Stimulated activated CD4-positive, alpha-beta T cell treated with anti-CD3 and anti-CD28 coated beads, TNF-alpha, amount 100 ng/mL, for 4 hours (primary cell): ENCODE measurements at regions not wholly inside any gene's neighbourhood (a gene's known extent, or its start where the extent isn't known, plus 50 kb on each side); places are given as distances from the start of the nearest gene placed in this dataset.
"Not testable (repeated sequence)": the region's sequence is repeated elsewhere in the genome, so short reads cannot be mapped to it uniquely, and the experiment has no call there.

Experiments
- DNase-seq, 3 experiments: peaks; one replicate each; pipeline ENCODE4 v3.0.0-alpha.2; 2020; ENCODE audit warnings: low read depth in 3 of 3

DNA sequence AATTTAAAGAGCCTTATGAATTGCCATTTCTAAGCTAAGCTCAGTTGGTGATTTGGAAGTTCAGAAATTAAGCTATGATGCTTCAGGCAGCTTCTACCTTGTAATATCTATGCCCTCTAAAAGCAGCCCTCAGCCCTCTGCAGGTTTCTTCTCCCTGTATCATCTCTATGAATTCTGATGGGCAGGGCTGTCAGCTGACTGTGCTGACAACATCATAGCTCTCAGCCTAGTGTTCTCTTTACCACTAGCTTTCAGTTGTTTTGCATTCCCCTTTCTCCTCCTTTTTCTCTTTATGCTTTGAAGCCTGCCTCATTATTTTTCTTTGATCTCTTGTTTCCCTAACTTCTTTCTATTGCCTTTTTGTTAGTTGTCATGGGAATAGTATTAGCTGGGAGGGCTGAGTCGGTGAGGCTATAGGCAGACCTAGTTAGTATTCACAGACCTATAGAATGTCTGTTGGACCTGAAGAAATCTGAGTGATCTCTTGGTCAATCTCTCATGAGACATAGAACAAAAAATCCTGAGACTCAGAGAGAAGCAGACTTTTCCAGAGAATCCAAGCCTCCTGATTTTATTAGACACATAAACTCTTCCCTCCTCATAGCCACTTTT lies 535.4 kb downstream of the RAB38 start:
- no peak for DNase-seq

GRCh38 chr11:87635001-87635400 lies 540.2 kb downstream of the RAB38 start:
- DNase-seq: no peak

- DNase-seq: no peak
These were observed 540.9 kb downstream of the RAB38 start for GRCh38 chr11:87634331-87634730.

DNA sequence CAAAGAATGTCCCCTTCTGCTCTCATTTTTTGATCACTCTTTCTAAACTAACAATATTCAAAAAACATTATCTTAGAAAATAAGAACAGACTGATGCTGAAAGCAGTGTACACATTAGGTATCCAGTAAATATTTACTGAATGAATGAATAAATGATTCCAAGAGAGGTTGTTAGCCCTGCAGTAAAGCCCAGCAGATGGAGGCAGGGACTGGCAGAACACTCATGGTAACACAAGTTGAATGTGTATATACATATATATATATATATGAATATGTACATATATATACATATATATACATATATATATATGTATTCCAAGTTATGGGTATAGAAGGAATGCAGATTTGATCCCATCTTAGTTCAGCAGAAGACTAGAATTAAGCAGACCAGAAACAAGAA lies 546.3 kb downstream of the RAB38 start:
- DNase-seq: no peak

DNA sequence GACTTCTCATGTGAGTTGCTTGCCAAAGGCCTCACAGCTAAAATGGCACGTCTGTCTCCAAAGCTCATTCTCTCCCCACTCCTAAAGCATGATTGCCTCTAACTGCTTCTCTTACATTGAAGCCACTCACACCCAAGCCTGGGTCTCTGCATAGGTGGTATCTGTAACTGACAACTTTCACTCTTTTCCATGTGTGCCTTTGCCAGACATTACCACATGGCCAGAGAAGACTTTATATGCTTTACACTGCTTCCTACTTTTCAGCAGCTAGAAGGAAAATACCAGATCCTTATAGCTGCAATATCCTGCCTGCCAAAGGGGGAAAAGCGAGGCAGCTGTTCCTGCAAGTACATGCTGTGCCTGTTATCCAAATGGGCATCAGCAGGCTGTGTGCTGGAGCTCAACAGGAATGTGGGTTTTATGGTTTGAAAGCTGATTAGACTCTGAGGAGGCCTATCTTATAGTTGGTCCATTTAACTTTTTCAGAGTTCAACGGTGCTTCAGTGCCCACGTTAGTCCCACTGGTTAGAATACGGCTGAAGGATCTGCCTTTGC lies 547.1 kb downstream of the RAB38 start:
- DNase-seq: no peak

DNA sequence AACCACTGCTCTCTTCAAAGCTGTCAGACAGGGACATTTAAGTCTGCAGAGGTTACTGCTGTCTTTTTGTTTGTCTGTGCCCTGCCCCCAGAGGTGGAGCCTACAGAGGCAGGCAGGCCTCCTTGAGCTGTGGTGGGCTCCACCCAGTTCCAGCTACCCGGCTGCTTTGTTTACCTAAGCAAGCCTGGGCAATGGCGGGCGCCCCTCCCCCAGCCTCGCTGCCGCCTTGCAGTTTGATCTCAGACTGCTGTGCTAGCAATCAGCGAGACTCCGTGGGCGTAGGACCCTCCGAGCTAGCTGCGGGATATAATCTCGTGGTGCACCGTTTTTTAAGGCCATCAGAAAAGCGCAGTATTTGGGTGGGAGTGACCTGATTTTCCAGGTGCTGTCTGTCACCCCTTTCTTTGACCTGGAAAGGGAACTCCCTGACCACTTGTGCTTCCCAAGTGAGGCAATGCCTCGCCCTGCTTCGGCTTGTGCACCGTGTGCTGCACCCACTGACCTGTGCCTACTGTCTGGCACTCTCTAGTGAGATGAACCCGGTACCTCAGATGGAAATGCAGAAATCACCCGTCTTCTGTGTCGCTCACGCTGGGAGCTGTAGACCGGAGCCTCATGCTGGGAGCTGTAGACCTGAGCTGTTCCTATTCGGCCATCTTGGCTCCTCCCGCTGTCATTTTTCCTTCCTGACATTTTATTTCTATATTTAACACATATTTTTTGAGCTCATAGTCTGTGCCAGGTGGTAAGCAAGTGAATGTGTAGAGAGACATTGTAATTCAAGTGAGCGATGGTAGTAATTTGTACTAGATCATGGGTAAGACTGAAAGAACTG lies 551.5 kb downstream of the RAB38 start:
- not testable (repeated sequence) for DNase-seq

GRCh38 chr11:87616511-87616910 lies 558.7 kb downstream of the RAB38 start:
- DNase-seq: no peak

GRCh38 chr11:87604350-87604749 lies 566.6 kb downstream of the TMEM135 start:
- DNase-seq: no peak

- no peak for DNase-seq
These were observed 566.2 kb downstream of the TMEM135 start for GRCh38 chr11:87603887-87604286.

GRCh38 chr11:87602776-87603175 lies 565.0 kb downstream of the TMEM135 start:
- no peak for DNase-seq

DNA sequence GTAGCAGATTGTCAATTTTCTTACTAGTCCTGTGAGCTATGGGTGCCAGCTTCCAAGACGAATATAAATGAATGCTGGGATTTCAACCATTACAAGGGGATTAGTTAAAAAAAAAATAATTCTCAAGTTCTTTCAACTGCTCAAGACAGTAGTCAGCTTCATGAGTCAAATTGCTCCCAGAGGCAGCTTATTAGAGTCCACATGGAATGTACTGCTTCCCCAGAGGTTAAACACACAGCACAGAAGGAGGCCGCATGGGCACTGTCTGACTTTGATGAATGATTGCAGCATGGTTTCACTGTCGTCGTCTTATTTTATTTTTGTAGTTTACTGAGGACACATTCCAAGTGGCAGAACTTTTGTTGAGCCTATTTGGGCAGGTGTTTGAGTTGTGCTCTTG lies 563.2 kb downstream of the TMEM135 start:
- DNase-seq: no peak

DNA sequence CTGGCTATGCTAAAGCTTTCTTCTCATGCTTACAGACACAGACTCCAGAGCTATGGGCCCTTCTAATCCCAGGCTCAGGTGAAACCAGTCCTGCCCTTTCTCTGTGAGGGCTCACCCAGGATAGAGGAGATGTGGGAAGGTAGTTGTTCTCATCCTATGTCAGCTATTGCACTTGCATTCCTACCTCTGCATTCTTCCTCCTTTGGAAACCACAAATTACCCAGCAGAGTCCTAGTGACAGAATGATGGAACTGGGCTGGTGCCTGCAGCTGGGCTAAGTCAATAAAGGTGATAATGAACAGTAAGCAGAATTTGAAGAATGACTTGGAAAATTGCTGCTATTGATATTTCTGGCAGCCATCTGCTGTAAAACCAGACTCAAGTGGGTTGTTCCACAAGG lies 560.0 kb downstream of the TMEM135 start:
- no peak for DNase-seq

GRCh38 chr11:87596176-87596575 lies 558.4 kb downstream of the TMEM135 start:
- DNase-seq: no peak

- no peak for DNase-seq
These were observed 551.3 kb downstream of the TMEM135 start for GRCh38 chr11:87589082-87589481.

GRCh38 chr11:87585613-87586012 lies 547.9 kb downstream of the TMEM135 start:
- DNase-seq: not testable (repeated sequence)

- DNase-seq: no peak
These were observed 546.2 kb downstream of the TMEM135 start for GRCh38 chr11:87583931-87584330.

- no peak for DNase-seq
These were observed 537.4 kb downstream of the TMEM135 start for GRCh38 chr11:87575088-87575487.

GRCh38 chr11:87574193-87574592 lies 536.5 kb downstream of the TMEM135 start:
- DNase-seq: no peak

GRCh38 chr11:87573708-87574107 lies 536.0 kb downstream of the TMEM135 start:
- no peak for DNase-seq

- DNase-seq: no peak
These were observed 535.1 kb downstream of the TMEM135 start for GRCh38 chr11:87572881-87573280.

DNA sequence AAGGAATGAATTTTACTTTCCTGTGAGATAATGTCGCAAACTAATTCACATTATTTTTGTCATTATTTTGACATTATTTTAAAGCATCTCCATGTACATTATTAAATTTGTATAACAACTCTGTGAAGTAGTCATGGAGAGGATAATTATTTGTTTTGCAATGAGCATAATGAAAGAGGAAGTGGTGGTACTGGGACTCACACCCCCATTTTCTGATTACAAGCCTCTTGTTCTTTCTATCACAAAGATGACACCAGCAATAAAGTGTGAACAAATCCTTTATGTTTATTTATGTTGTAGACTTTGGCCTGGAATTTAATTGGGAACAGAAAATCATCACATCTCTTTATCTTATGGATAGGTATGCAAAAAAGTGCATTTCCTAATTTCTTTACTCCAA lies 522.6 kb downstream of the TMEM135 start:
- no peak for DNase-seq

- DNase-seq: not testable (repeated sequence)
These were observed 522.1 kb downstream of the TMEM135 start for GRCh38 chr11:87559852-87560251.

- no peak for DNase-seq
These were observed 517.4 kb downstream of the TMEM135 start for GRCh38 chr11:87555101-87555500.
